K562 (cell line): ENCODE measurements at regions not wholly inside any gene's neighbourhood (a gene's known extent, or its start where the extent isn't known, plus 50 kb on each side); places are given as distances from the start of the nearest gene placed in this dataset.

Experiments used
- ATAC-seq: fragments of 200-7000 bp; cut with Tn5 transposase; 3 replicates; pipeline ENCODE4 v1.9.1; 2020; ENCODE audit warnings: moderate library complexity
- BruUV-seq: library from RNA; stranded (reverse); fragments of 400-500 nt; replicated peaks from 2 replicates; lab custom pipeline; 2021; lab: Mats Ljungman, UMichigan
- CTCF ChIA-PET: fragments of 300-600 bp; formaldehyde crosslinking; extraction: SDS; loops from one replicate; lab custom pipeline; 2021; ENCODE audit warnings: low intra/inter-chr PET ratio; lab: Yijun Ruan, JAX
- POLR2A ChIA-PET: fragments of 300-600, 350-650 bp; sonication (Branson Sonifier 250); formaldehyde crosslinking; extraction: SDS; loops from one replicate; lab custom pipeline; 2021; ENCODE audit warnings: antibody characterized with exemption, inconsistent platforms; lab: Yijun Ruan, JAX
- DNase-seq, 4 experiments: peaks; one replicate each; pipeline versions ENCODE4 v3.0.0 to v3.0.0-alpha.2; 2011 to 2018; ENCODE audit warnings: low spot score in 3 of 4, mixed read lengths in 3 of 4; ENCODE audit errors: extremely low read depth in 1 of 4
- FAIRE-seq: peaks from 2 replicates; lab custom pipeline; 2011; peaks lifted over from hg19 to GRCh38; lab: Jason Lieb, UNC
- H2AFZ ChIP-seq: 2 replicates; pipeline ENCODE4 v1.6.0; 2011; ENCODE audit warnings: low read depth, low read length, control low read depth, inconsistent platforms
- H3K27ac ChIP-seq: fragments of 200-600 bp; 3 replicates; pipeline ENCODE4 v1.8.0; 2011; ENCODE audit warnings: low read depth, mild to moderate bottlenecking, control low read depth, inconsistent platforms, low read length, moderate library complexity, mixed read lengths; ENCODE audit errors: extremely low read depth
- H3K27me3 ChIP-seq, 2 experiments: fragments of 300-600 bp in 1 of 2; 2 replicates in 1 of 2; 3 replicates in 1 of 2; pipeline versions ENCODE4 v1.6.0 to v1.8.0; 2011; ENCODE audit warnings: inconsistent platforms in 2 of 2, low read length in 2 of 2, mild to moderate bottlenecking in 1 of 2, mixed read lengths in 1 of 2, moderate library complexity in 1 of 2; ENCODE audit not compliant: control insufficient read depth in 2 of 2, insufficient read depth in 2 of 2
- H3K36me3 ChIP-seq: fragments of 300-600 bp; 3 replicates; pipeline ENCODE4 v1.8.0; 2011; ENCODE audit warnings: mild to moderate bottlenecking, low read length, inconsistent platforms; ENCODE audit not compliant: control insufficient read depth, insufficient read depth
- H3K4me1 ChIP-seq, 2 experiments: fragments of 200-600 bp in 1 of 2; replicated peaks in 1 of 2; 2 replicates in 1 of 2; 3 replicates in 1 of 2; pipeline versions ENCODE4 v1.5.1 to v1.8.0; 2011; ENCODE audit warnings: inconsistent platforms in 2 of 2, low read length in 2 of 2, mild to moderate bottlenecking in 1 of 2, mixed read lengths in 1 of 2, moderate library complexity in 1 of 2; ENCODE audit not compliant: control insufficient read depth in 2 of 2, insufficient read depth in 2 of 2
- H3K4me2 ChIP-seq: 2 replicates; pipeline ENCODE4 v1.6.1; 2011; ENCODE audit warnings: low read length, control low read depth, inconsistent platforms, mixed read lengths; ENCODE audit not compliant: insufficient read depth
- H3K4me3 ChIP-seq: fragments of 200-600 bp; sonication (generic), shearing (Covaris generic); 2 replicates; pipeline ENCODE4 v1.5.1; 2016; ENCODE audit warnings: control low read depth, inconsistent platforms
- H3K79me2 ChIP-seq: fragments of 200-600 bp; 3 replicates; pipeline ENCODE4 v1.8.0; 2011; ENCODE audit warnings: low read length, inconsistent platforms; ENCODE audit not compliant: control insufficient read depth, insufficient read depth
- H3K9ac ChIP-seq, 2 experiments: 2 replicates each; pipeline versions ENCODE4 v1.6.0 to v1.6.1; 2011; ENCODE audit warnings: low read depth in 2 of 2, low read length in 2 of 2, control low read depth in 1 of 2, inconsistent platforms in 1 of 2, mild to moderate bottlenecking in 1 of 2, mixed read lengths in 1 of 2; ENCODE audit not compliant: insufficient read depth in 1 of 2
- H3K9me1 ChIP-seq: one replicate; pipeline ENCODE4 v1.6.0; 2011; ENCODE audit warnings: inconsistent platforms, mild to moderate bottlenecking, low read length, moderate library complexity; ENCODE audit not compliant: control insufficient read depth, insufficient read depth
- H3K9me3 ChIP-seq: replicated peaks from 2 replicates; pipeline ENCODE4 v1.5.1; 2011; ENCODE audit warnings: low read depth, low read length, inconsistent platforms; ENCODE audit not compliant: control insufficient read depth, insufficient read depth
- H4K20me1 ChIP-seq: replicated peaks from 2 replicates; pipeline ENCODE4 v1.6.1; 2011; ENCODE audit warnings: low read length, inconsistent platforms, mixed read lengths; ENCODE audit not compliant: control insufficient read depth, insufficient read depth
- CHD4 ChIP-seq: fragments of 200-600 bp; sonication (generic); IDR thresholded peaks from 3 replicates; pipeline ENCODE4 v1.6.1; 2012; ENCODE audit warnings: low read depth, mild to moderate bottlenecking, mixed read lengths, low read length, inconsistent platforms; ENCODE audit not compliant: insufficient read depth, insufficient replicate concordance, poor library complexity, severe bottlenecking
- HNRNPH1 ChIP-seq: fragments of 200-400 bp; formaldehyde crosslinking; optimal IDR thresholded peaks from 2 replicates; pipeline ENCODE3; 2017; ENCODE audit warnings: low read depth, mild to moderate bottlenecking, low read length, moderate library complexity
- KLF10 ChIP-seq: fragments of 250-450 bp; sonication (Bioruptor Pico); IDR thresholded peaks from 2 replicates; pipeline ENCODE4 v1.6.1; 2021; ENCODE audit warnings: matching md5 sums
- RB1 ChIP-seq: fragments of 450-650 bp; IDR thresholded peaks from 2 replicates; pipeline ENCODE4 v1.6.1; 2017; ENCODE audit warnings: low read depth, mild to moderate bottlenecking
- RBM39 ChIP-seq: fragments of 200-400 bp; formaldehyde crosslinking; optimal IDR thresholded peaks from 2 replicates; pipeline ENCODE3; 2018; ENCODE audit warnings: low read depth, low read length
- RNF2 ChIP-seq: sonication (generic); IDR thresholded peaks from 2 replicates; pipeline ENCODE4 v1.6.1; 2016
- ZNF77 ChIP-seq: fragments of 250-450 bp; sonication (Bioruptor Pico); IDR thresholded peaks from 2 replicates; pipeline ENCODE4 v1.5.0; 2020
- WGBS: fragments of 100-300 bp; shearing (Covaris generic); methylation state at CpG from one replicate; pipeline ENCODE4 v1.1.6; 2016; ENCODE audit warnings: low coverage, mixed read lengths; ENCODE audit not compliant: insufficient coverage; ENCODE audit errors: missing lambda C conversion rate; 5-methylcytosine and 5-hydroxymethylcytosine counted together
- in situ Hi-C: fragments of 300-500 bp; cut with MboI; formaldehyde crosslinking; loops from 4 replicates; pipeline ENCODE4 v1.15.0; 2018; ENCODE audit warnings: inconsistent platforms, mixed read lengths
- intact Hi-C: fragments of 100-400 bp; cut with micrococcal nuclease; formaldehyde crosslinking; loops from 2 replicates; pipeline ENCODE4 v1.14.2; 2022

DNA sequence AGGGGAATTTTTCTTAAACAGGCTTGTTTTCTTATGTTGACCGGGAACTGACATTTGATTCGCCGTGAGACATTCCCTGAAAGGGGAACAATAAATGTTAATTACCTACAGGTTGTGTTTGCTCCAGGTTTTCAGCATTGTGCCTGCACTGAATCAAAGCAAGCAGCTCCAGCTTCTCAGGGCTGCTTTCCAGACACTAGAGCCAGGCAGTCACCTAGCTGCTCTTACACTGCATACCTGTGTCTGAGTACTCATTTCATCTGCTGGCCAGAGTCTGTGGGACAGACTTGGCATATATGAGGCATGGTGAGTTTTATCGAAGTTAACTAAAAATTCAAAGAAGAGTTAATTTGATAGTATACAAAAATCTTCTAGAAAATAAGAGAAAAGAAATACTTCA is 951.8 kb upstream of the MAP3K7 start:
- H3K36me3 ChIP-seq: no peaks in the 10 kb centered on the region
- BruUV-seq: no TSS peak
- WGBS: 0% methylated on average over 3 of the region's 4 CpGs
- no peak overlapping the region for H2AFZ ChIP-seq
- intact Hi-C loops: no loop called here
- H4K20me1 ChIP-seq: no peaks in the 10 kb centered on the region
- H3K9me1 ChIP-seq: no peaks in the 10 kb centered on the region
- no peak overlapping the region for H3K9ac ChIP-seq
- H3K79me2 ChIP-seq: no peaks in the 10 kb centered on the region
- no peak for FAIRE-seq
- ATAC-seq: no peak
- H3K4me3 ChIP-seq: no peak overlapping the region
- in situ Hi-C loops: no loop called here
- POLR2A ChIA-PET: no interaction called here
- no peak for TF ChIP-seq ZNF77 (CRISPR knock-in tag)
- TF ChIP-seq HNRNPH1: no peak
- TF ChIP-seq CHD4: no peak
- TF ChIP-seq RBM39: no peak
- TF ChIP-seq KLF10: no peak
- TF ChIP-seq RNF2: no peak
- TF ChIP-seq, all 486 proteins: peak for 0
- Histone ChIP-seq H3K4me1 (no peaks in the 10 kb centered on the region), H3K4me2 (no peak overlapping the region), H3K27ac (no peak overlapping the region), H3K27me3 (no peaks in the 10 kb centered on the region), H3K9me3 (no peaks in the 10 kb centered on the region)
- DNase-seq: no peak
- CTCF ChIA-PET: no interaction called here

DNA sequence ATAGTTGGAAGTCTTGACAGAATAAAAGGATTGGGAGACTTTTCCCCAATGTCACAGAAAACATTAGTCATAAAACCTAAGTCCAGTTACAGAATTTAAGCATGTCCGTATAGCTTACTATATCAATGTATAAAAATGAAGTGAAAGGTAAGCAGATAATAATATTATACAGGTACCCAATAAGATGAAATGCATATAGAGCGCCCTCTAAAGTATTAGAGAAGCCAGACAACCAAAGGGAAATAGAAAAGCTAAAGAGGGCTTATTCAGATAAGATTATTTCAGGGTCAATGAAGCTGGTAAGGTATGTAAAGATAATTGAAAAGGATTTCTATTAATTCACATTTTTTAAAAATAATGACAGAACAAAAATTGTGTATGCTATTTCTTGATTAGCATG is 947.7 kb upstream of the MAP3K7 start:
- H3K9me3 ChIP-seq: no peaks in the 10 kb centered on the region
- H3K27ac ChIP-seq: no peak overlapping the region
- ChIA-PET POLR2A (no interaction called here), CTCF (no interaction called here)
- H3K4me2 ChIP-seq: no peak overlapping the region
- WGBS: 0% methylated on average over 2 of the region's 2 CpGs
- H3K4me1 ChIP-seq: no peaks in the 10 kb centered on the region
- in situ Hi-C loops (no loop called here), intact Hi-C loops (no loop called here)
- no peaks in the 10 kb centered on the region for H3K27me3 ChIP-seq
- H2AFZ ChIP-seq: no peak overlapping the region
- H3K4me3 ChIP-seq: no peak overlapping the region
- no peak for TF ChIP-seq RB1
- no peak overlapping the region for H3K9ac ChIP-seq
- no peaks in the 10 kb centered on the region for H4K20me1 ChIP-seq
- BruUV-seq: no TSS peak
- no peaks in the 10 kb centered on the region for H3K79me2 ChIP-seq
- DNase-seq (no peak), ATAC-seq (no peak), FAIRE-seq (no peak)
- no peaks in the 10 kb centered on the region for H3K9me1 ChIP-seq
- no peaks in the 10 kb centered on the region for H3K36me3 ChIP-seq
